ENCODE measurements at regions not wholly inside any gene's neighbourhood (a gene's known extent, or its start where the extent isn't known, plus 50 kb on each side); places are given as distances from the start of the nearest gene placed in this dataset.

GRCh38 chr16:76639685-76640289 is 362.6 kb downstream of the CNTNAP4 start:
- TF ChIP-seq CTCF (conservative IDR thresholded peaks at IDR 0.05; ENCODE audit: low read depth, low read length) (peak; percentile 53), EZH2 (IDR thresholded peaks at IDR 0.05; ENCODE audit: borderline replicate concordance, low read depth, low read length, poor library complexity, severe bottlenecking) (no peak)
